HG02763 (cell line): ENCODE measurements at regions not wholly inside any gene's neighbourhood (a gene's known extent, or its start where the extent isn't known, plus 50 kb on each side); places are given as distances from the start of the nearest gene placed in this dataset.
"Not testable (repeated sequence)": the region's sequence is repeated elsewhere in the genome, so short reads cannot be mapped to it uniquely, and the experiment has no call there.

ENCODE experiments used
- ATAC-seq: cut with Tn5 transposase; IDR thresholded peaks from one replicate; pipeline ENCODE4 v1.9.1; 2021; ENCODE audit warnings: mild to moderate bottlenecking, moderate library complexity; ENCODE audit not compliant: unreplicated experiment

GRCh38 chr6:92337571-92337970, 1081.8 kb downstream of the EPHA7 start:
- no peak for ATAC-seq

GRCh38 chr6:92329208-92329847, 1090.0 kb downstream of the EPHA7 start:
- no peak for ATAC-seq

GRCh38 chr6:92315312-92315711, 1104.0 kb downstream of the EPHA7 start:
- ATAC-seq, result no peak

GRCh38 chr6:92297101-92297500, 1122.3 kb downstream of the EPHA7 start:
- no peak for ATAC-seq

- no peak for ATAC-seq
Measured at GRCh38 chr6:92292067-92292466, 1127.3 kb downstream of the EPHA7 start.

GRCh38 chr6:92289831-92290230, 1129.5 kb downstream of the EPHA7 start:
- no peak for ATAC-seq

GRCh38 chr6:92281571-92282076, 1137.7 kb downstream of the EPHA7 start:
- ATAC-seq, result no peak

- ATAC-seq, result no peak
Measured at GRCh38 chr6:92275150-92275549, 1144.2 kb downstream of the EPHA7 start.

GRCh38 chr6:92274588-92274987, 1144.8 kb downstream of the EPHA7 start:
- no peak for ATAC-seq

- ATAC-seq, result no peak
Measured at GRCh38 chr6:92273694-92274093, 1145.7 kb downstream of the EPHA7 start.

GRCh38 chr6:92271091-92271490, 1148.3 kb downstream of the EPHA7 start:
- no peak for ATAC-seq

GRCh38 chr6:92270365-92270764, 1149.0 kb downstream of the EPHA7 start:
- ATAC-seq, result no peak

- no peak for ATAC-seq
Measured at GRCh38 chr6:92267335-92267734, 1152.0 kb downstream of the EPHA7 start.

- ATAC-seq, result no peak
Measured at GRCh38 chr6:92263864-92264263, 1155.5 kb downstream of the EPHA7 start.

GRCh38 chr6:92259171-92259570, 1160.2 kb downstream of the EPHA7 start:
- no peak for ATAC-seq

- no peak for ATAC-seq
Measured at GRCh38 chr6:92243315-92243714, 1176.0 kb downstream of the EPHA7 start.

GRCh38 chr6:92231171-92231701, 1188.1 kb downstream of the EPHA7 start:
- no peak for ATAC-seq

GRCh38 chr6:92219987-92220386, 1199.4 kb downstream of the EPHA7 start:
- not testable (repeated sequence) for ATAC-seq

GRCh38 chr6:92216717-92217116, 1202.6 kb downstream of the EPHA7 start:
- no peak for ATAC-seq

GRCh38 chr6:92201618-92202017, 1217.7 kb downstream of the EPHA7 start:
- no peak for ATAC-seq

- ATAC-seq, result no peak
Measured at GRCh38 chr6:92196325-92196724, 1223.0 kb downstream of the EPHA7 start.

GRCh38 chr6:92195796-92196195, 1223.6 kb downstream of the EPHA7 start:
- ATAC-seq, result no peak

- no peak for ATAC-seq
Measured at GRCh38 chr6:92188016-92188415, 1231.3 kb downstream of the EPHA7 start.
